PC-3 (cell line): ENCODE measurements at regions not wholly inside any gene's neighbourhood (a gene's known extent, or its start where the extent isn't known, plus 50 kb on each side); places are given as distances from the start of the nearest gene placed in this dataset.

Experiments used
- EZH2 ChIP-seq: fragments of 300-600 bp; sonication (generic); IDR thresholded peaks from one replicate; pipeline ENCODE4 v1.6.1; 2017; ENCODE audit warnings: antibody characterized with exemption, mild to moderate bottlenecking, low read length; ENCODE audit not compliant: unreplicated experiment
- EZH2phosphoT487 ChIP-seq: fragments of 300-600 bp; sonication (generic); IDR thresholded peaks from 2 replicates; pipeline ENCODE4 v1.6.1; 2018; ENCODE audit warnings: mild to moderate bottlenecking, antibody characterized with exemption, low read length, borderline replicate concordance
- TF ChIP-seq, protein P1 (sequence below): fragments of 300-600 bp; sonication (generic); conservative IDR thresholded peaks from 2 replicates; pipeline ENCODE4 v1.5.1; 2017; ENCODE audit warnings: antibody characterized with exemption, low read depth, mild to moderate bottlenecking, low read length

DNA sequence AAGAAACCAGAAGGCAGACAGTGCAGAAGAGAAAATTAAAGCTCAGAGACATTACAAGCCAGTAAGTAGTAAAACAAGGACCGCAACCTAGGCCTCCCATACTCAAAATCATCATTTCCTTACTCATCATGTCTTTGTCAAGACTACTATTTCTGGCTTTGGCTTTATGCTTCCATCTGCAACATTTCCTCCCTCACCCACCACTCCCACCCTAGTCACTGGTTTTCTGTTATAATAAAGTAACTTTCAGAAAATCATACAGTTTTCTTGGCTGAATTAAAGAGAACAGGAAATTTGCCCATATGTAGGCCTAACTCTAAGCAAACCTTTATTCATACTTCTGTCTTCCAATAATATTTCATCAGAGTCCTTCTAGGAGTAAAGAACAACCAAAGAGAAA, 247.6 kb upstream of the RORA start:
- no peak for TF ChIP-seq EZH2phosphoT487
- TF ChIP-seq, protein P1, sequence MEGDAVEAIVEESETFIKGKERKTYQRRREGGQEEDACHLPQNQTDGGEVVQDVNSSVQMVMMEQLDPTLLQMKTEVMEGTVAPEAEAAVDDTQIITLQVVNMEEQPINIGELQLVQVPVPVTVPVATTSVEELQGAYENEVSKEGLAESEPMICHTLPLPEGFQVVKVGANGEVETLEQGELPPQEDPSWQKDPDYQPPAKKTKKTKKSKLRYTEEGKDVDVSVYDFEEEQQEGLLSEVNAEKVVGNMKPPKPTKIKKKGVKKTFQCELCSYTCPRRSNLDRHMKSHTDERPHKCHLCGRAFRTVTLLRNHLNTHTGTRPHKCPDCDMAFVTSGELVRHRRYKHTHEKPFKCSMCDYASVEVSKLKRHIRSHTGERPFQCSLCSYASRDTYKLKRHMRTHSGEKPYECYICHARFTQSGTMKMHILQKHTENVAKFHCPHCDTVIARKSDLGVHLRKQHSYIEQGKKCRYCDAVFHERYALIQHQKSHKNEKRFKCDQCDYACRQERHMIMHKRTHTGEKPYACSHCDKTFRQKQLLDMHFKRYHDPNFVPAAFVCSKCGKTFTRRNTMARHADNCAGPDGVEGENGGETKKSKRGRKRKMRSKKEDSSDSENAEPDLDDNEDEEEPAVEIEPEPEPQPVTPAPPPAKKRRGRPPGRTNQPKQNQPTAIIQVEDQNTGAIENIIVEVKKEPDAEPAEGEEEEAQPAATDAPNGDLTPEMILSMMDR = no peak
- TF ChIP-seq EZH2 = no peak
